H9 (cell line): ENCODE measurements at regions not wholly inside any gene's neighbourhood (a gene's known extent, or its start where the extent isn't known, plus 50 kb on each side); places are given as distances from the start of the nearest gene placed in this dataset.

Experiments
- DNase-seq: peaks from one replicate; pipeline ENCODE4 v3.0.0-alpha.2; 2017
- H2AFZ ChIP-seq: one replicate; pipeline ENCODE4 v1.6.1; 2013; ENCODE audit warnings: mild to moderate bottlenecking, low read length, control low read depth, moderate library complexity
- H2AK5ac ChIP-seq: 2 replicates; pipeline ENCODE4 v1.6.1; 2013; ENCODE audit warnings: low read length, control low read depth, mixed read lengths; ENCODE audit not compliant: insufficient read length
- H2BK120ac ChIP-seq: one replicate; pipeline ENCODE4 v1.6.1; 2013; ENCODE audit warnings: low read depth, mild to moderate bottlenecking, low read length, control low read depth, inconsistent platforms; ENCODE audit not compliant: poor library complexity, severe bottlenecking
- H2BK12ac ChIP-seq: 2 replicates; pipeline ENCODE4 v1.6.1; 2013; ENCODE audit warnings: low read length, control low read depth, mixed read lengths, low read depth; ENCODE audit not compliant: insufficient read length
- H2BK15ac ChIP-seq: 2 replicates; pipeline ENCODE4 v1.6.1; 2013; ENCODE audit warnings: low read depth, low read length, control low read depth
- H2BK20ac ChIP-seq: one replicate; pipeline ENCODE4 v1.6.1; 2013; ENCODE audit warnings: low read depth, mild to moderate bottlenecking, low read length, control low read depth, inconsistent platforms; ENCODE audit not compliant: poor library complexity, severe bottlenecking
- H2BK5ac ChIP-seq: 2 replicates; pipeline ENCODE4 v1.6.1; 2013; ENCODE audit warnings: low read length, control low read depth, mixed read lengths; ENCODE audit not compliant: insufficient read length
- H3K14ac ChIP-seq: 2 replicates; pipeline ENCODE4 v1.6.1; 2013; ENCODE audit warnings: low read length, control low read depth; ENCODE audit not compliant: insufficient read depth
- H3K18ac ChIP-seq: 2 replicates; pipeline ENCODE4 v1.6.1; 2013; ENCODE audit warnings: low read depth, mild to moderate bottlenecking, mixed read lengths, low read length, control low read depth; ENCODE audit not compliant: insufficient read length
- H3K23ac ChIP-seq: 2 replicates; pipeline ENCODE4 v1.6.1; 2013; ENCODE audit warnings: low read length, control low read depth, mixed read lengths, low read depth; ENCODE audit not compliant: insufficient read length
- H3K23me2 ChIP-seq: 2 replicates; pipeline ENCODE4 v1.6.1; 2013; ENCODE audit warnings: low read depth, mild to moderate bottlenecking, mixed read lengths, low read length, control low read depth; ENCODE audit not compliant: insufficient read length, poor library complexity, severe bottlenecking
- H3K27ac ChIP-seq: 2 replicates; pipeline ENCODE4 v1.5.1; 2013; ENCODE audit warnings: low read length, control low read depth, mixed read lengths, low read depth; ENCODE audit not compliant: insufficient read length
- H3K27me3 ChIP-seq: 2 replicates; pipeline ENCODE4 v1.6.1; 2013; ENCODE audit warnings: low read length, control low read depth, inconsistent platforms; ENCODE audit not compliant: insufficient read depth
- H3K4ac ChIP-seq: 2 replicates; pipeline ENCODE4 v1.6.1; 2013; ENCODE audit warnings: low read depth, mild to moderate bottlenecking, control low read depth, inconsistent platforms, low read length, moderate library complexity
- H3K4me1 ChIP-seq: 2 replicates; pipeline ENCODE4 v1.6.1; 2013; ENCODE audit warnings: low read length, control low read depth, inconsistent platforms; ENCODE audit not compliant: insufficient read depth
- H3K4me2 ChIP-seq: 2 replicates; pipeline ENCODE4 v1.6.1; 2013; ENCODE audit warnings: low read length, control low read depth, mixed read lengths; ENCODE audit not compliant: insufficient read length, insufficient read depth
- H3K56ac ChIP-seq: 2 replicates; pipeline ENCODE4 v1.6.1; 2013; ENCODE audit warnings: low read depth, mild to moderate bottlenecking, mixed read lengths, low read length, control low read depth; ENCODE audit not compliant: insufficient read length
- H3K79me1 ChIP-seq: 2 replicates; pipeline ENCODE4 v1.6.1; 2013; ENCODE audit warnings: low read depth, mild to moderate bottlenecking, moderate library complexity, low read length, control low read depth, inconsistent platforms; ENCODE audit not compliant: insufficient read depth, poor library complexity, severe bottlenecking
- H3K79me2 ChIP-seq: 2 replicates; pipeline ENCODE4 v1.6.1; 2013; ENCODE audit warnings: low read length, control low read depth, inconsistent platforms; ENCODE audit not compliant: insufficient read depth
- H3K9ac ChIP-seq: 2 replicates; pipeline ENCODE4 v1.6.1; 2013; ENCODE audit warnings: low read length, control low read depth, mixed read lengths; ENCODE audit not compliant: insufficient read length; ENCODE audit errors: extremely low read depth
- H3K9me3 ChIP-seq: one replicate; pipeline ENCODE4 v1.6.1; 2013; ENCODE audit warnings: low read depth, low read length, inconsistent platforms; ENCODE audit not compliant: control insufficient read depth
- H3T11ph ChIP-seq: one replicate; pipeline ENCODE4 v1.6.1; 2013; ENCODE audit warnings: mild to moderate bottlenecking, low read length, control low read depth, inconsistent platforms
- H4K20me1 ChIP-seq: one replicate; pipeline ENCODE4 v1.6.1; 2013; ENCODE audit not compliant: control insufficient read depth, insufficient read length, insufficient read depth
- H4K5ac ChIP-seq: 2 replicates; pipeline ENCODE4 v1.6.1; 2013; ENCODE audit warnings: low read depth, mild to moderate bottlenecking, mixed read lengths, low read length, control low read depth; ENCODE audit not compliant: insufficient read length
- H4K8ac ChIP-seq: replicated peaks from 2 replicates; pipeline ENCODE4 v1.6.1; 2013; ENCODE audit warnings: low read length, control low read depth, mixed read lengths, low read depth; ENCODE audit not compliant: insufficient read length
- H4K91ac ChIP-seq: 2 replicates; pipeline ENCODE4 v1.6.1; 2013; ENCODE audit warnings: low read depth, mild to moderate bottlenecking, moderate library complexity, mixed read lengths, low read length, control low read depth; ENCODE audit not compliant: insufficient read length
- H3K27ac Mint-ChIP-seq, 3 experiments: 2 replicates in 2 of 3; 3 replicates in 1 of 3; pipeline ENCODE4 v1.8.0; 2020 to 2021; ENCODE audit warnings: mixed read lengths in 3 of 3, mild to moderate bottlenecking in 1 of 3, moderate library complexity in 1 of 3
- H3K27me3 Mint-ChIP-seq: 2 replicates; pipeline ENCODE4 v1.8.0; 2021; ENCODE audit warnings: low read depth, mild to moderate bottlenecking, moderate library complexity, mixed read lengths
- H3K36me3 Mint-ChIP-seq, 3 experiments: 2 replicates in 2 of 3; 3 replicates in 1 of 3; pipeline ENCODE4 v1.8.0; 2020 to 2021; ENCODE audit warnings: low read depth in 3 of 3, mixed read lengths in 3 of 3; ENCODE audit not compliant: insufficient read depth in 1 of 3
- H3K4me1 Mint-ChIP-seq, 2 experiments: 2 replicates each; pipeline ENCODE4 v1.8.0; 2020; ENCODE audit warnings: mixed read lengths in 2 of 2
- H3K4me3 Mint-ChIP-seq, 2 experiments: 2 replicates in 1 of 2; 3 replicates in 1 of 2; pipeline ENCODE4 v1.8.0; 2020 to 2021; ENCODE audit warnings: mild to moderate bottlenecking in 2 of 2, mixed read lengths in 2 of 2, moderate library complexity in 1 of 2
- H3K9me3 Mint-ChIP-seq, 2 experiments: 2 replicates in 1 of 2; 3 replicates in 1 of 2; pipeline ENCODE4 v1.8.0; 2020; ENCODE audit warnings: mild to moderate bottlenecking in 2 of 2, mixed read lengths in 2 of 2, moderate library complexity in 1 of 2
- WGBS: extraction: QIAGEN DNeasy Blood & Tissue Kit; methylation state at CpG from one replicate; pipeline ENCODE4 v1.1.7; 2013; ENCODE audit warnings: missing lambda C conversion rate, low lambda C conversion rate, mixed read lengths; ENCODE audit not compliant: insufficient read length; ENCODE audit errors: extremely low coverage; 5-methylcytosine and 5-hydroxymethylcytosine counted together
- TF ChIP-seq, protein P1 (sequence below): fragments of 200-600 bp; sonication (generic); conservative IDR thresholded peaks from 3 replicates; pipeline ENCODE4 v1.8.0; 2021; ENCODE audit warnings: antibody characterized with exemption, mild to moderate bottlenecking

DNA sequence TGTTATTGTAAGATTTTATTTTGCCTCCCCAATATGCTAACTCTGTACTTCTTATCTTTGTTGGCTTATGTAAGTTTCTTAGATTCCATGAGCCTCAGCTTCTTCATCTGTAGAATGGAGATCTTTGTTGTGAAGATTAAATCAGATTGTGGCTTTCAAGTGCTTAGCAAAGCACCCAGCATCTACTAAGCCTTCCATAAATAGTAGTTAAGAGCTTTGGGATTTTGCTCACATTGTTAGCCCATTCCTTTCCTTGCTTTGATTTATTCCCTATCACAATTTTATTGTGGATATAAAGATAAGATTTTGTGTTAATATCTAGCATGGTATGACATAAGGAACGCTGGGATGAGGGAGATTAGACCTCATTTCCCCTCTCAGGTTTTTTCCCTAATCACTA, 501.4 kb downstream of the PYDC2 start:
- no peaks in the 10 kb centered on the region for H4K20me1 ChIP-seq
- no peak overlapping the region for H2BK12ac ChIP-seq
- H3T11ph ChIP-seq: no peak overlapping the region
- no peak overlapping the region for H2BK15ac ChIP-seq
- no peak overlapping the region for H3K56ac ChIP-seq
- no peaks in the 10 kb centered on the region for H3K23me2 ChIP-seq
- H3K23ac ChIP-seq: no peak overlapping the region
- no peaks in the 10 kb centered on the region for H3K9me3 ChIP-seq
- H3K4me2 ChIP-seq: no peak overlapping the region
- H3K27me3 ChIP-seq: no peaks in the 10 kb centered on the region
- no peak overlapping the region for H4K91ac ChIP-seq
- H2BK120ac ChIP-seq: no peak overlapping the region
- H3K9ac ChIP-seq: no peak overlapping the region
- no CpG with 5 or more reads among the region's 1 CpG for whole genome bisulfite sequencing
- Mint-ChIP-seq H3K27ac (peak overlapping the region; percentile 81 to 91 (median 89); a peak in 5 of 7 replicates), H3K4me3 (no peak overlapping the region), H3K27me3 (no peaks in the 10 kb centered on the region), H3K4me1 (peaks cover 52 to 57% of the 10 kb centered on the region in 2 experiments), H3K9me3 (no peaks in the 10 kb centered on the region), H3K36me3 (0 out of 7 replicates have a peak, but pooled peaks cover 0 to 2% (median 0%) of the 10 kb centered on the region in 3 experiments)
- TF ChIP-seq, protein P1, sequence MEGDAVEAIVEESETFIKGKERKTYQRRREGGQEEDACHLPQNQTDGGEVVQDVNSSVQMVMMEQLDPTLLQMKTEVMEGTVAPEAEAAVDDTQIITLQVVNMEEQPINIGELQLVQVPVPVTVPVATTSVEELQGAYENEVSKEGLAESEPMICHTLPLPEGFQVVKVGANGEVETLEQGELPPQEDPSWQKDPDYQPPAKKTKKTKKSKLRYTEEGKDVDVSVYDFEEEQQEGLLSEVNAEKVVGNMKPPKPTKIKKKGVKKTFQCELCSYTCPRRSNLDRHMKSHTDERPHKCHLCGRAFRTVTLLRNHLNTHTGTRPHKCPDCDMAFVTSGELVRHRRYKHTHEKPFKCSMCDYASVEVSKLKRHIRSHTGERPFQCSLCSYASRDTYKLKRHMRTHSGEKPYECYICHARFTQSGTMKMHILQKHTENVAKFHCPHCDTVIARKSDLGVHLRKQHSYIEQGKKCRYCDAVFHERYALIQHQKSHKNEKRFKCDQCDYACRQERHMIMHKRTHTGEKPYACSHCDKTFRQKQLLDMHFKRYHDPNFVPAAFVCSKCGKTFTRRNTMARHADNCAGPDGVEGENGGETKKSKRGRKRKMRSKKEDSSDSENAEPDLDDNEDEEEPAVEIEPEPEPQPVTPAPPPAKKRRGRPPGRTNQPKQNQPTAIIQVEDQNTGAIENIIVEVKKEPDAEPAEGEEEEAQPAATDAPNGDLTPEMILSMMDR: no peak
- DNase-seq: no peak
- H3K4ac ChIP-seq: no peak overlapping the region
- H4K8ac ChIP-seq: no peak overlapping the region
- no peak overlapping the region for H2AFZ ChIP-seq
- no peak overlapping the region for H3K14ac ChIP-seq
- no peak overlapping the region for H2AK5ac ChIP-seq
- H3K18ac ChIP-seq: no peak overlapping the region
- H4K5ac ChIP-seq: no peak overlapping the region
- H3K79me2 ChIP-seq: no peaks in the 10 kb centered on the region
- H3K27ac ChIP-seq: no peak overlapping the region
- H2BK5ac ChIP-seq: no peak overlapping the region
- peaks cover 16% of the 10 kb centered on the region for H3K4me1 ChIP-seq
- no peaks in the 10 kb centered on the region for H3K79me1 ChIP-seq
- H2BK20ac ChIP-seq: no peak overlapping the region
